Fibroblast of pulmonary artery (primary cell): ENCODE measurements at regions not wholly inside any gene's neighbourhood (a gene's known extent, or its start where the extent isn't known, plus 50 kb on each side); places are given as distances from the start of the nearest gene placed in this dataset.
A peak's percentile ranks its signal among the peaks of the same experiment; 100 is the strongest.

Experiments used
- DNase-seq: peaks from one replicate; pipeline ENCODE4 v3.0.0-alpha.2; 2010; ENCODE audit warnings: low read depth
- H3K4me3 ChIP-seq: replicated peaks from 2 replicates; pipeline ENCODE4 v1.5.1; 2011; ENCODE audit warnings: low read depth, mild to moderate bottlenecking, control low read depth, low read length, moderate library complexity
- CTCF ChIP-seq: IDR thresholded peaks from 2 replicates; pipeline ENCODE4 v1.5.1; 2011; ENCODE audit warnings: mild to moderate bottlenecking, control low read depth, low read length, inconsistent platforms; ENCODE audit errors: missing control alignments

- no peak for TF ChIP-seq CTCF
- no peak overlapping the region for H3K4me3 ChIP-seq
- no peak for DNase-seq
These were observed 50.5 kb downstream of the RGS12 start for GRCh38 chr4:3343358-3343757.

DNA sequence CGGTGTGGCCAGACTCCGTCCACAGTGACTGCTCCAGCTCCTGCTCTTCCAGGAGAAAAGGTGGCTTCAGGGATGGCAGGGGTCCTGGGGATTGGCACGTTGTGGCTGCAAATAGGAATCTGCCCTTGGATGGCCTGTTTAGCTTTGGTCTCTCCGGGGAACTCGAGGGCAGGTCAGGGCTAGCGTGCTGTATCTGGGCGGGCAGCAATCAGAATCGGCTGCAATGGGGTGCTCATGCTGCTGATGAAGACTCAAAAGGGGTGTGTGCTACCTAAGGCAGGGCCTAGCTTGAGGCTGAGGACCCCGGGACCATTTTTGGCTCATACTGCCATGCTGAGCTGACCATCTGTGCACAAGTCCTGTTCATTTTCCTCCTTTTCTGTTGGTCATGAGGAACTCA is 51.3 kb downstream of the RGS12 start:
- no peak for DNase-seq
- no peak overlapping the region for H3K4me3 ChIP-seq
- TF ChIP-seq CTCF: no peak

DNA sequence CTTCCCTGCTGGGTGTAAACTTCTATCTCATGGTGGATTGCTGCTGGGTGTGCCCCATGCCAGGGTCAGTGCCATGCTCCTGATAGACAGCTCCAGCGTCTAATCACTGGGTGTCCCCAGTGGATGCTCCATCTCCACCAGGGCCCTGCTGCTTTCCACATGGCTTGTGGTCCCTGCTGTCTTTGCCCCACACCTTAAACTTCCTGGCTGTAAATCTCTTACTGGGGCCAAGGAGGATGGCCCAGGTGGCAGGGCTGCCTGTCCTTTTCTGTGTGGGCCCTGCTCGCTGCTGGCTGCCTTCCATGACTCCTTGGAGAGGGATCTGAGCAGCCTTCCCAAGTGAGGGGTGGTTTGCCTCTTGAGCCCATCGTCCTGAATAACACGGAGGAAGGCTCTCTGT is 51.8 kb downstream of the RGS12 start:
- no peak overlapping the region for H3K4me3 ChIP-seq
- no peak for TF ChIP-seq CTCF
- DNase-seq: no peak

GRCh38 chr4:3345384-3345783 is 52.6 kb downstream of the RGS12 start:
- H3K4me3 ChIP-seq: no peak overlapping the region
- DNase-seq: no peak
- no peak for TF ChIP-seq CTCF

DNA sequence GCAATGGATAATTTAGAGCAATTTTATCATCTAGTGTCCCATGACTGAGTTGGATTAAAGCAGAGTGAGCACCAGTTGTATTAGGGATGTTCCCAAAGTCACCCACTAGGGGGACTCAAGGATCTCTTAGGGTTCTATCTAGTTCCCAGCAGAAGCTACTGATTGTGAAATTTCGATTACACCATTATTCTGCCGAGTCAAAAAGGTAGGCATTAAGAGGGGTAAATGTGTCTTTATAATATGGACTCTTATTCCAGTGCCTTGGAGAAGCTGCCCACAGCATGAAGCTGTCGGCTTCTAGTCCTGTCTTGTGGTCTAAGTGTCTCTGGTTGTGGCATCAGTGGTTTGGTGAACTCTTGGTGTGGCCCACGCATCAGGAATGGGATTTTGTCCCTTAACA is 53.3 kb downstream of the RGS12 start:
- TF ChIP-seq CTCF: peak; percentile 95
- DNase-seq: peak; percentile 90
- H3K4me3 ChIP-seq: no peak overlapping the region

GRCh38 chr4:3347871-3348270 is 55.0 kb downstream of the RGS12 start:
- no peak for TF ChIP-seq CTCF
- H3K4me3 ChIP-seq: no peak overlapping the region
- no peak for DNase-seq

GRCh38 chr4:3348621-3349020 is 55.8 kb downstream of the RGS12 start:
- no peak overlapping the region for H3K4me3 ChIP-seq
- no peak for DNase-seq
- TF ChIP-seq CTCF: no peak
